A549 (cell line): ENCODE measurements at regions not wholly inside any gene's neighbourhood (a gene's known extent, or its start where the extent isn't known, plus 50 kb on each side); places are given as distances from the start of the nearest gene placed in this dataset.

Source experiments
- EP300 ChIP-seq, 2 experiments: fragments of >200 bp; sonication (Bioruptor Twin); formaldehyde crosslinking; IDR thresholded peaks; 2 replicates in 1 of 2; 3 replicates in 1 of 2; pipeline ENCODE4 v1.6.1; 2016 to 2017
- PHF8 ChIP-seq: fragments of 200-600 bp; sonication (generic); IDR thresholded peaks from 2 replicates; pipeline ENCODE4 v1.6.1; 2016; ENCODE audit warnings: low read depth, mild to moderate bottlenecking, antibody characterized with exemption, moderate library complexity, borderline replicate concordance
- POLR2A ChIP-seq: IDR thresholded peaks from 2 replicates; pipeline ENCODE4 v1.6.1; 2012; ENCODE audit warnings: mild to moderate bottlenecking, low read length
- SMC3 ChIP-seq: fragments of >200 bp; sonication (Bioruptor Twin); formaldehyde crosslinking; IDR thresholded peaks from 3 replicates; pipeline ENCODE4 v1.6.1; 2018; ENCODE audit warnings: inconsistent platforms
- ZFP36 ChIP-seq: fragments of 450-650 bp; IDR thresholded peaks from 2 replicates; pipeline ENCODE4 v1.6.1; 2014; ENCODE audit warnings: borderline replicate concordance; ENCODE audit not compliant: partially characterized antibody
- TF ChIP-seq, protein P1 (sequence below): fragments of >200 bp; sonication (Bioruptor Twin); formaldehyde crosslinking; IDR thresholded peaks from 3 replicates; pipeline ENCODE4 v1.5.1; 2016

GRCh38 chr1:201612645-201613044 lies 73.7 kb downstream of the NAV1 start:
- TF ChIP-seq PHF8 (no peak), ZFP36 (no peak), SMC3 (no peak), POLR2A (no peak), EP300 (IDR thresholded peaks at IDR 0.05) (no peak)
- TF ChIP-seq, protein P1, sequence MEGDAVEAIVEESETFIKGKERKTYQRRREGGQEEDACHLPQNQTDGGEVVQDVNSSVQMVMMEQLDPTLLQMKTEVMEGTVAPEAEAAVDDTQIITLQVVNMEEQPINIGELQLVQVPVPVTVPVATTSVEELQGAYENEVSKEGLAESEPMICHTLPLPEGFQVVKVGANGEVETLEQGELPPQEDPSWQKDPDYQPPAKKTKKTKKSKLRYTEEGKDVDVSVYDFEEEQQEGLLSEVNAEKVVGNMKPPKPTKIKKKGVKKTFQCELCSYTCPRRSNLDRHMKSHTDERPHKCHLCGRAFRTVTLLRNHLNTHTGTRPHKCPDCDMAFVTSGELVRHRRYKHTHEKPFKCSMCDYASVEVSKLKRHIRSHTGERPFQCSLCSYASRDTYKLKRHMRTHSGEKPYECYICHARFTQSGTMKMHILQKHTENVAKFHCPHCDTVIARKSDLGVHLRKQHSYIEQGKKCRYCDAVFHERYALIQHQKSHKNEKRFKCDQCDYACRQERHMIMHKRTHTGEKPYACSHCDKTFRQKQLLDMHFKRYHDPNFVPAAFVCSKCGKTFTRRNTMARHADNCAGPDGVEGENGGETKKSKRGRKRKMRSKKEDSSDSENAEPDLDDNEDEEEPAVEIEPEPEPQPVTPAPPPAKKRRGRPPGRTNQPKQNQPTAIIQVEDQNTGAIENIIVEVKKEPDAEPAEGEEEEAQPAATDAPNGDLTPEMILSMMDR = no peak
